HG02588 (cell line): ENCODE measurements at regions not wholly inside any gene's neighbourhood (a gene's known extent, or its start where the extent isn't known, plus 50 kb on each side); places are given as distances from the start of the nearest gene placed in this dataset.

Experiments
- ATAC-seq: cut with Tn5 transposase; IDR thresholded peaks from one replicate; pipeline ENCODE4 v1.9.1; 2021; ENCODE audit warnings: mild to moderate bottlenecking, moderate library complexity; ENCODE audit not compliant: unreplicated experiment

GRCh38 chr11:119784421-119784820 is 55.4 kb upstream of the NECTIN1 start:
- ATAC-seq = no peak

- ATAC-seq = no peak
Measured at GRCh38 chr11:119783466-119784400, 54.7 kb upstream of the NECTIN1 start.

GRCh38 chr11:119782739-119783072 is 53.7 kb upstream of the NECTIN1 start:
- no peak for ATAC-seq

- ATAC-seq = no peak
Measured at GRCh38 chr11:119782006-119782738, 53.2 kb upstream of the NECTIN1 start.

- no peak for ATAC-seq
Measured at GRCh38 chr11:119780222-119780953, 51.4 kb upstream of the NECTIN1 start.

GRCh38 chr11:119779195-119780071 is 50.4 kb upstream of the NECTIN1 start:
- ATAC-seq = no peak
